Femur (tissue), 1 donor: ENCODE measurements at regions not wholly inside any gene's neighbourhood (a gene's known extent, or its start where the extent isn't known, plus 50 kb on each side); places are given as distances from the start of the nearest gene placed in this dataset.

Source experiments
- DNase-seq: peaks from one replicate; pipeline ENCODE4 v3.0.0-alpha.2; 2017

DNA sequence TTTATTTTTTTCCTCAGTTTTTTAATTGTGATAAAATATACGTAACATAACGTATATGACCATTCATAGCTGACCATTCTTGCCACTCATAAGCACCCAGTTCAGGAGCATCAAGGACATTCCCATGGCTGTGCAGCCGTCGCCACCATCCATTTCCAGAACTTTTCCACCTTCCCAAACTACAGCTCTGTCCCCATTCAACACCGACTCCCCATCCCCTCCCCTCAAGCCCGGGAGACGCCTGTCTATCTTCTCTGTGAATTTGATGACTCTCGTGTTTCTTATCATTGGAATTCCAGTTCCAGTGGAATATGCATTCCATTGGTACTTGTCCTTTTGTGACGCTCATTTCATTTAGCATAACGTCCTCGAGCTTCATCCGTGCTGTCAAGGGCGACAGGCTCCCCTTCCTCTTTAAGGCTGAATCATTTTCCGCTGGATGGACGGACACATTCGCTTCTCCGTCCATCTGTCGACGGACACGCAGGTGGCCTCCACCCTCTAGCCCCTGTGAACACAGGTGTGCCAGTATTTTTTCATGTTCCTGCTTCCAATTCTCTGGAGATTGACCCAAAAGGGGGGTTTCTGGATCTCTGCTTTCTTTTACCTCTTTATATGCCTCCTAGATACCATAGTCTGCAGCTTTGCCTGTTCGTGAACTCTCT, 88.1 kb downstream of the YTHDF1 start:
- DNase-seq = peak; percentile 6

DNA sequence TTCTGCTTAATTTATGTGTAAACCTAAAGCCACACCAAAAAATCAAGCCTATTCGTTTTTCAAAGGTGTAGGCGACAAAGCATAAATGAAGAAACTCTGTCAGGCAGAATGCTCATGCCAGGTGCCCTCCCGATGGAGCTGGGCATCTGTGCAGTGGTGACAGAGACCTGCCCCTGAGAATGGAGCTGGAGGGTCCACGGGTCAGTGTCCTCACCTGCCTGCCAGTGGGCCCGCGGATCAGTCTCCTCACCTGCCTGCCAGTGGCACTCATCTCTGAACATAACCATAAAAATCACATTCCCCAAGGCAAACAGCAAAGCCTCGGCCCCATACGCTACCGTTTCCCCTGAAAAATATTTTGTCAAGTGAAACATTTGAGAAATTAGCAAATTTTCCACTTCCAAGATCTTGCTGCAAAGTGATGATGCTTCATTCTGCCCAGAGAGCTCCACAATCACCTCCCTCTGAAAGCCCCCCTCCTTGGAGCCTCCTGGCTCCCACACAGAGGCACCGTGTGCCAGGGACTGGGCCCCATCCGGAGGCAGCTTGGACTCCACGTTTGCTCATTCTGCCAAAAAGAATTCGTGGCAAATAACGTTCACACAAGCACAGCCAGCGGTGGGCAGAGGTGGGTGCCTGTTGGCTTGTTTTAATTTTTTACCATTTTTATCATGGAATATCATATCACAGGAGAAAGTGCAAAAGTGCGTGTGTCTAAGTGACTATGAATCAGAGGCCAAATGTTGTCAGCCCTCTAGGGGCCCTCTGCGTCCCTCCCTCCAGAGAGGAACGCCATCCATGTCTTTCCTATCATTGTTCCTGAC, 88.8 kb downstream of the YTHDF1 start:
- DNase-seq = peak; percentile 9

DNA sequence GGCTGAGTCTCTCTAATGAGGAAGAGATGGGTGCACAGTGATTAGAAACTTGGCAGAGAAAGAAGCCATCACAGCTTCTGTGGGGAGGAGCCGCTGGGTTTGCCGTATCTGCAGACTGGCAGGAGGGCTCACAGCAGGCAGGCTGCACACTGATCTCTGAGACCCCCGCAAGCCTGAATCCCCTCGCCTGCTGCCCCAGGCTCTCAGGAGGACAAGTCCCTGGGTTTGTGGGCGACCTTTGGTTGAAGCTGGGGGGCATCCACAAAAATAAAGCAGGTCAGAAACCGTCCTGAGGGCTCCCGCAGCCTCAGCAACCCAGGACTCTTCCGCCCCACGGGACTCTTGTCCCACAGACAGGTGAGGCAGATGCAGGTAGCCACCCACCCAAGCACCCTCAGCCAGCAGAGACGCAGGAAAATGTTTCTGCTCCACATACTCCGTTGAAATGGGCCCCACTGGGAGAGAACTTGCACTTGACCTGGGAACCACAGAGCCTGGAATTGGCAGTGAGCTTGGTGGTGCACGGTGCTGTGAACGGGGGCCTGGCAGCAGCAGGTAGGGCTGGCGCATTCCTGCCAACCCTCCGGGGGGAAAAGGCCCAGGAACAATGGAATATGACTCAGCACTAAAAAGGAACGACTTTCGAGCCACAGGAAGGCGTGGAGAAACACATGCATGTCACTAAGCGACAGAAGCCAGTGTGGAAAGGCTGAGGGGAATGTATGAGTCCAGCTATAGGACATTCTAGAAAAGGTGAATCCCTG, 89.9 kb downstream of the YTHDF1 start:
- DNase-seq = peak; percentile 5

DNA sequence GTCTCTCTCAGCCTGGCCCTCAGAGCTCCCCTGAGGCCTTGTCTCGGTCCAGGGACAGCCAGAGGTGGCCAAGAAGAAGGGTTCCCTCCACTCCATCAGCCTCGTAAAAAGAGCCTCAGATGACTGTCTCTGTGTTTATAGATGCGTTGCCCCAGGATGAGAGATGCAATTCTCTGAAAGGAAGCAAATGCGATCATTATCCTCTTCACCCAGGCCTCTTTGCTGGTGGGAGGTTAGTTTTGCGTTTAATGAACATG, 90.4 kb downstream of the YTHDF1 start:
- DNase-seq = no peak

DNA sequence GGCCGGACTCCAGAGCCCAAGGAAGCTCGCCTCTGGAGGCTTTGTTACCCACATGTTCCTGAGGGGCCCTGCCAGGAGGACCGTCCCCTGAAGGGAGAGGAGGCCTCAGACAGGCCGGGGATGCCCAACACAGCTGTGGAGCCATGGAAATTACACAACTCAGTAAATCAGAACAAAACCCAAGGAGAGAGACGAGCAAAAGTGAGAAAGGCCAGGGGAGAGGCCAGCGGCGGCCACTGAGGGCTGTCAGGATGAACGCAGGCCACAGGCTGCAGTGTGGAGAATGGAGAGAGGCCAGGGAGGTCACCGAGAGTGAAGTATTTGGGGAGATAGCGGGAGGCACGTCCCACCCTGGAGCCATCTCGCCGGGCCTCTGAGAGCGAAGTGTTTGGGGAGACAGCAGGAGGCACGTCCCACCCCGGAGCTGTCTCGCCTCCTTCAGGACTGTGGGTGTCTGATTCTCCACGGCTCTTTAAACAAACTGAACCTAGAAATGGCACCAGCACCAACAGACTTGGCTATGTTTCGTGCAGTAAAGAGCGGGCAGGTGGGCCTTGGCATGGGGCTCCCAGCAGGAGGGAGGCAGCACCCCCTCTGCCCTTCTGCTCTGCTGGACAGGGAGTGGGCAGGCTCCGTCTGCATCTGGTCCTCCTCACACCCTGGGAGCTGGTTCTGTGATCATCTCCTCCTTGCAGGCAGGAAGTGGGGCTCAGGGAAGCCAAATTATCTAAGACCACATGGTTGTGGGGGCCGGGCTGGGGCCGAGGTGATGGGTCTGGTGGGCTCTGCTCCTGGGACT, 91.0 kb downstream of the YTHDF1 start:
- peak; percentile 7 for DNase-seq

DNA sequence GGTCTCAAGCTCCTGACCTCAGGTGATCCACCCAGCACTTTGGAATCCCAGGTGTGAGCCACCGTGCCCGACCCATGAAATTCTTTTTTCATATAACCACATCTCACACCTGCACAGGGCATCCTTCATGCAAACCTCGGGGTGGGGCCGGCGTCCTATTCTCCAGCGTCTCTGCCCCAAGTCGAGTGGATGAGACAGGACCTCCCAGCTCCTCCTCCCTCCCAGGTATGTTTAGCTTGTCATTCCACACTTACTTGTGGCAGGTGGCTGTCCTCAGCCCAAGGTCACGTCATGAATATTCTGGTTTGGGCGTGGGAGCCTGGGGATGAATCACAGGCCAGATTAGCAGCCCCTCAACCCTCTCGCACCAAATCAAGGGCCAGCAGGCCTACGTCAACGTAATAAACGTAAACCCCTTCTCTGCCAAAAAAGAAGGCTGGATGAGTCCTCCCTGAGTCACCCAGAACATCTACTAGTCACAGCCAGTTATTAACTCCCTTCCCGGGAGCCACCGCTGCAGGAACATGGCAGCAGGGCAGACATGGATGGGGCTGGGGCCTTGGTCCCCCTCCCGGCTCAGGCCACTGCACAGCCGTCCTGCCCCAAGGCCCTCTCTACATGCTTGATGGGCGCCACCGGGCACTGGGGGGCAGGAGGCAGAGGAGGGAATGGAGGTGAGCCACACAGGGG, 91.7 kb downstream of the YTHDF1 start:
- DNase-seq = peak; percentile 3

DNA sequence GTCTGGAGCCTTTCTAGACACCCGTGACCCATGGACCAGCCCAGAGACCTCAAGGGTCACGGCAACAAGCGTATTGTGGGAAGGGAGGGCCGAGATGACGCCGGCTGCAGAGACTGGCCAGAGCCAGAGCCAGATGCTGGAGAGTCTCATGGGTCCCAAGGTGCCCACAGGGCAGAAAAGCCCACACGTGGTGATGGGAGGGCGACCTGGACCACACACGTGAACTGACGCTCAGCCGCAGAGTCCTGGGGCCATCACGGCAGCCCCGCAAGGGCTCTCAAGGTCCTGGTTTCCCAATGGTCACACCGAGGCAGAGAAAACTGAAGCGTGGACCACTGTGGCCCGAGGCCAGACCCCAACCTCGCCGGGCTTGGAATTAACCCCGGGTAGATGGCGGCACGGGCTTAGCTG, 92.6 kb downstream of the YTHDF1 start:
- DNase-seq = peak; percentile 6

DNA sequence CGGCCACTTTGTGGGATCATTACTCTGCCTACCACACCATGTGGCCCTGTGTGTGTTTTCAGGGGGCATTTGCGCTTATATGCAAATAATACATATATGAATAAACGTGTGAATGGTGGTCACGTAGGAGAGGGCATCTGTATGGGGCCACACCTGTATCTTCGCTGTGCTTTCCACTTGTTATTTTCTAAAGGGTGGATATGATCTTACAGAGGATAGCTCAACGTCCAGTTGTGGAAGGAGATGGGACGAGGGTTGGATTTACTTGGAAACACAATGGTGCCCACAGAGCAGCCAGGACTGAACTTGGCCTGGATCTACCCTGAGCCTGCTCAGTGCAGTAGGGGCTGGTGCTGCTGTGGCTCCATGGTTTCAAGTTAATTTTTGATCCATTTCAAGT, 93.3 kb downstream of the YTHDF1 start:
- DNase-seq = no peak

DNA sequence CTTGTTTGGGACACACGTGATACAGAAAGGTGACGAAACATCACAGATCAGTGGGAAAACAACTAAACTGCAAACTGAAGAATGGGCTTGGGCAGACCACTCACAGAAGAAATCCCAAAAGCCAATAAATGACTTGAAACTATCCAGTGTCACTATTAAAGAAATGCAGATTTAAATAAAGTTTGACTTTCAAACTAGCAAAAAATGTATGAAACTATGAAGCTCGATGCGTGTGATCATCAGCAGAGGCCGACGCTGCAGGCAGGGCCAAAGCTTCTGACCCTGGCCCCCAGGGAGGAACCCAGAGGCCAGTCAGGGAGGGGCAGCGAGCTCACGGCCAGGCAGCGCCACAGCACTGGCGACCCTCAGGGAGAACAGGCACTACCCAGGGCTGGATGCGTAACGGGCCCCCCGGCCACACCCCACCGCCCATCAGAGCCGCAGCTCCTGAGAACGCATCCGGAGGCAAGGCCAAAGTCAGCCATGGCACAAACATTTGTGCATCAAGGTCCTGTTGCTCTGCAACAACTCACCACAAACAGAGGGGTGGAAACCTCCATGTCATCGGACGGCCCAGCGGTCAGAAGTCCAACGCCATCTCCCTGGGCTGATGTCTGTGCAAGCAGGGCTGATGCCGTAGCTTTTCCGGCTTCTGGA, 94.1 kb downstream of the YTHDF1 start:
- no peak for DNase-seq

DNA sequence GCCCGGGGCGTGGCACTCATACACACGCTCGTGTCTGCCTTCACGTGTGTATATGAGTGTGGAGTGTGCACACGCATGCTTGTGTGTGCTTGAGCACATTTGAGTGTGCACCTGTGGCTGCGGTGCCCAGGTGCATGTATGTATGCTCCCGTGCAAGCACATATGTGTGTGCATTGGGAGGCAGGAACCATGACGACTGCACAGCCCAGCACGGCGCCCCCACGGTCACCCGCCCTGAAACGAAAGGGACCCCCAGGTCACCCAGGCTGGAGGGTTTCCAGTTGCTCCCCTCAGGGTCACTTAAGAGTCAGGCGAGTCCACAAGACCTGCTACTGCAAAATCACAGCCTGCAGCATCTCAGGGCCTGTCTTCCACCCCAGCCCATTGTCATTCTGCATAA, 94.7 kb downstream of the YTHDF1 start:
- no peak for DNase-seq

DNA sequence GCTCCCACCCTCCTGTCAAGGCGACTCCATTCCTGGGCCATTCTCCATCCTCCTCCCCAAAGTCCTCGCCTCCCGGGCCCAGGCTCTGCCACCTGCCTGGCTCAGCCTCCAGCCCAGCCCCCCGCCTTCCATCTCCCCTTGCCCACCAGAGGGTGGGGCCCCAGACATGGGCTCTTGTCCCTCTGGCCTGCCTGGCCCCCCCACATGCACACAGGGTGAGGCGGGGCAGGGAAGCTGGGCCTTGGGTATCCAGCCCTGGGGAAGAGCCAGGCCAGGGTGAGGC, 95.2 kb downstream of the YTHDF1 start:
- no peak for DNase-seq

DNA sequence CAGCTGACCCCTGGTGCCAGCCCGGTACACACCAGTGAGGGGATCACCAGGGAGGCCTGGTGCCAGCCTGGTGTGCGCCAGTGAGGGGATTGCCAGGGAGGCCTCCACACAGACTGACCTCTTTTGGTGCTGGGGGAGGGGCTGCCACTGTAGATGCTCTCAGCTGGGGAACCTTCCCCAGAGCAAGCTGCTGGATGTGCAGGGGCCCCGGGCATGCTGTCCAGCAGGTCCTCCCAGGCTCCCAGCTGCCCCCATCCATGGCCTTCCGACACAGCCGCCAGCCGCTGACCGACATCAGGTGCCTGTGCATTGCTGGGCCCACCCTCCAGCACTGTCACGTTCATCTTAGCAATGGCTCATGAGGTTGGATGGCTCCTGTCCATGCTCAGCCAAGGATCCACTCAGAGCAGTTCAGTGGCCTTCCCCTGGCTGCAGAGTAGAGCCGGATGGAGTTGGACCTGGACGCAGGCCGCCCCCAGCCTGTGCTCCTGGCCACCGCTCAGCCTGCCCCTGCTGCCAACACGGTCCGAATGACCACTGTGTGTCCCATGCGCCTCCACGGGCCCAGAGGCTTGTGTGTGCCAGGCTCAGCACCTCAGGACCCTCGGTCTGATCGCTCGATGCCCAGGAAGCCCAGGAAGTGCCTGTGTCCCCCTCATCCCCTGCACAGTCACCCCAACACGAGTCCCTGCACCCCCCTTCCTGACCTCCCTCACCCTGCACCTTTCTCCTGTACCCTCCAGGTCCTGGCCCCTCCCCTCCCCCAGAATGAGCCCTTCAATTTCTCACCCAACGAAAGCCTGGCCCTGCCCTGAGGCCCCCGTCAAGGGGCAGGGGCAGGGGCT, 95.7 kb downstream of the YTHDF1 start:
- no peak for DNase-seq

DNA sequence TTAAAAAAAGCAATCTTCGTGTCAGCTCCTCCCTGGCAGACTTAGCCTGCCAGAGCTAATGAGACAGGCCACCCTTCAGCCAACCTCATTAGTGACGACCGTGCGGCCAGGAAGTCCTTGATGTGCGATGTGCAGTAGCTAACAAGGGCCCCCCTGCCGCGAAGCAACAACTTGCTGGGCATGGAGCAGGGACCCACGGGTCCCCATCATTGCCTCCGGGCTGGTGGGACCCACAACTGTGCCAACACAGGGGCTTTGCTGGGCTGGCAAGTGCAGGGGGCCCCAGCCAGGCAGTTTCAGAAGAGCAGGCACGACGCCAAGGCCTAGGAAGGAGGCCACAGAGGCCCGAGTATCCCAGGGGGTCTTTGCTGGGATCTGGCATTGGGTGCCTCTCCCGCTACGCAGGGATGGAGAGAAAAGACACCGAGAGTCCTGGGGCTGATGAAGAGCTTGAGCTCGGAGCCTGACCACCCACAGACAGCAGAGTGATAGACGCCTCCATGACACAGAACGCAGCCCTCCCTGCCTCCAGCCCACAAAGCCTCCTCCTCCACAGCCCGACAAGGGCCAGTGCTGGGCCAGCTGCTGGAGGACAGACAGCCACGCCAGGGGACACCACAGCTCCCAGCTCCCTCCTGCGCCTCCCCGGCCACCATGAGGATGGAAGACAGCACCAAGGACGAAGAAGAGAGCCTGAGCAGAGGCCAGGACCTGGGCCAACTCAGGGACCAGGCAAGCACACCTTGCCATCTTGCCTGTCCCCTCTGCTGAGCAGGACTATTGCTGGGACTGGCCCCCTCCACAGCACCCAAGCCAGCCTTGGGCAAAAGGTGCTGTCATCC, 96.6 kb downstream of the YTHDF1 start:
- DNase-seq = no peak

DNA sequence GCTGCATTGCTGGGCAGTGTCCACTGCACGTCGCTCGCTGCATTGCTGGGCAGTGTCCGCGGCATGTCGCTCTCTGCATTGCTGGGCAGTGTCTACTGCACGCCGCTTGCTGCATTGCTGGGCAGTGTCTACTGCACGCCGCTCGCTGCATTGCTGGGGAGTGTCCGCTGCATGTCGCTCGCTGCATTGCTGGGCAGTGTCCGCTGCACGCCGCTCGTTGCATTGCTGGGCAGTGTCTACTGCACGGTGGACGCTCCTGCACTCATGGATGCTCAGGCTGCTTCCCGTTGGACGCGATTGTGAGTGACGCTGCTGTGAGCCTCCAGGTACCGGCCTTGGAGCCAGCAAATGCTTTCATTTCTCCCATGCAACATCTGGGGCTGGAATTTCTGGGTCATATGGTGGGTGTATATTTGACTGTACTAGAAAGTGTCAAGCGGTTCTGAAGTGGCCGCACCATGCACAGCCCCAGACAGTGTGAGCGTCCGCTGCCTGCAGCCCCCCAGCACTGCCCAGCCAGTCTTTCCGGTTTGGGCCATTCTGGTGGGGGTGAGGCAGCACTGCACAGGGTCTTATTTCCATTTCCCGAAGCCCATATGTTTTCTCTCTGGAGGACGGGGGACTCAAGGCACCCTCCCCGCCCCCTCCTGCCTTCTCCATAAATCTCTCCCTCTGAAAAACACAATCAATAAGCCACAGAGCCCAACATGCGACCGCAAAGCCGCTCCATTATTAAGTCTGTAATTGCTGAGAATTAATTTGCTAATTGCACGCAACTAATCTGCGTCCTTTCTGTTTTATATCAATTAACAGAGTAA, 97.4 kb downstream of the YTHDF1 start:
- no peak for DNase-seq

DNA sequence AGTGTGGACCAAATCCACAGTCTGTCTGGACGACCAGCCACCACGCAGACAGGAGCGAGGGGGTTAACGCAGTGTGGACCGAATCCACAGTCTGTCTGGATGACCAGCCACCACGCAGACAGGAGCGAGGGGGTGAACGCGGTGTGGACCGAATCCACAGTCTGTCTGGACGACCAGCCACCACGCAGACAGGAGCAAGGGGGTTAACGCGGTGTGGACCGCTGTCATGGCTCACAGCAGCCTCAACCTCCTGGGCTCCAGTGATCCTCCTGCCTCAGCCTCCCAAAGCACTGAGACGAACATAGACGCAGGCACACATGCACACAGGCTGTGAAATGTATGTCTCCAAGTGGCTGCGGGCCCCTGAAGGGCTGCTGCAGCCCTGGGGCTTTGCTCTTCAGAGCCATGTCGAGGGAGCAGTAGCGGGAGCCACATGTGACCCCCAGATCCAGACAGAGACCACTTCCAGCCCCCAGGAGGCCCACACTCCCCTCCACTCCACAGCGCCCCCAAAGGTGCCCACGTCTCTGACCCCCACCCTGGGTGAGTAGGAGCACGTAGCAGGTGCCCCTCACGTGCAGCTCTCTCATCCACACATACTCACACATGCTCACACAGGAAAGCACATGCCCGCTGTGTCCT, 98.1 kb downstream of the YTHDF1 start:
- no peak for DNase-seq

DNA sequence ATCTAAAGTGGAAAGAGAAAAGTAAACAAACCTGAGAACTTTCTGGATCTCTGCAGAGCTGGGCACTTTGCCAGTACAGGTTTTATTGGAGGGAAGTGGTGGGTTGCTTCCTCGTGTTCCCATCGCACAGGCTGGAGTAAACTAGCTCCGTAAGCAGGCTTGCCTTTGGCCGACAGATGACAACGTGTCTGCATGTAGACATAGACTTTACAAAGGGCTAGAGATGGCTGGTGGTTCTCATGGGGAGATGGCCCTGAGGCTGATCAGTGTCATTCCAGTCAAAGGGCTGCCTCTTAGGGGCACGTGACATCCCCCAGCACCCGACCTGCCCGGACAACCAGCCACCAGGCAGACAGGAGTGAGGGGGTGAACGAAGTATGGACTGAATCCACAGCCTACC, 98.8 kb downstream of the YTHDF1 start:
- no peak for DNase-seq

DNA sequence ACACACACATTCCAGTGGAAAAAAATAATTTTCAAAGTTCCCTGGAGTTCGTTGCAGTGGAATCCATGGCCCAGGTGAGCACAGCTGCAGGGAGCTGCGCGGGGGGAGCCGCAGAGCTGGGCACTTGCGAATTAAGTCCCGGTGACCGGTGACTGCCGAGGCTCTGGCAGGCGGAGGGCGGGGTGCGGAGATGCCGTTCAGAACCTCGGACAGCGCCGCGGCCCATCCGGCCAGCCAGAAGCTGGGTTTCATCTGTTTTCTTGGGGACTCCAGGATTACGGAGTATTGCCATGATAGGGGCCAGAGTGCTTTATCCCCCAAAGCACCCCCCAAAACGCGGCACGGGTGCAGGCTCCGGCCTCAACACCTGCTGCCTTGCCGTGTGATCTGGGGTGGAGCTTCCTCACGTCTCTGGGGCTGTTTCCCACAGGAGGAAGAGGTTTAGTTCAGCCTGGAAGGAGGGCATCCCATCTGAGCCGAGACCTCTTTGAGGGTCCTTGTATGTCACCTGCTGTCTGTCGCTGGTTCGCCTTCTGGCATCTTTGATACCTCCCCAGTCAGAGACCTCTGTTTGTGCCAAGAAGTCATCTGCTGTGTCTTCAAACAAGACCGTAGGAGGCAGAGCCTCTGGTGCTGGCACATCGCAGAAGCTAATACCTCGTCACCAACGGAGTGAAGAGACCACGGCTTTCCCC, 99.4 kb downstream of the YTHDF1 start:
- DNase-seq = peak; percentile 50
